Activated B cell treated with CpG ODN at 0.5 μM for 24 hours (primary cell): ENCODE measurements at regions not wholly inside any gene's neighbourhood (a gene's known extent, or its start where the extent isn't known, plus 50 kb on each side); places are given as distances from the start of the nearest gene placed in this dataset.

ENCODE experiments used
- ATAC-seq: fragments of 200-7000 bp; cut with Tn5 transposase; one replicate; pipeline ENCODE4 v1.10.0; 2021; ENCODE audit warnings: low read depth, mild to moderate bottlenecking, moderate library complexity
- CTCF ChIA-PET: fragments of 350-600 bp; sonication (Branson Sonifier 250); formaldehyde crosslinking; loops from one replicate; lab custom pipeline; 2021; ENCODE audit warnings: antibody characterized with exemption; lab: Charles Lee
- POLR2A ChIA-PET: fragments of 350-600 bp; sonication (Branson Sonifier 250); formaldehyde crosslinking; loops from one replicate; lab custom pipeline; 2021; ENCODE audit warnings: antibody characterized with exemption; lab: Charles Lee
- DNase-seq: peaks from one replicate; pipeline ENCODE4 v3.0.0; 2022
- H3K27ac Mint-ChIP-seq: one replicate; pipeline ENCODE4 v1.8.0; 2020; ENCODE audit warnings: mixed read lengths
- H3K27me3 Mint-ChIP-seq: one replicate; pipeline ENCODE4 v1.8.0; 2021; ENCODE audit warnings: mixed read lengths
- H3K36me3 Mint-ChIP-seq: one replicate; pipeline ENCODE4 v1.8.0; 2021; ENCODE audit warnings: low read depth, mixed read lengths
- H3K4me1 Mint-ChIP-seq: one replicate; pipeline ENCODE4 v1.8.0; 2021; ENCODE audit warnings: mixed read lengths
- H3K4me3 Mint-ChIP-seq: one replicate; pipeline ENCODE4 v1.8.0; 2020; ENCODE audit warnings: mild to moderate bottlenecking, mixed read lengths
- H3K9me3 Mint-ChIP-seq: one replicate; pipeline ENCODE4 v1.8.0; 2020; ENCODE audit warnings: mixed read lengths
- CTCF ChIP-seq: fragments of 200-600 bp; IDR thresholded peaks from one replicate; pipeline ENCODE4 v1.8.0; 2022; ENCODE audit warnings: antibody characterized with exemption, mild to moderate bottlenecking
- intact Hi-C: fragments of 100-400 bp; cut with micrococcal nuclease; formaldehyde crosslinking; loops from one replicate; pipeline ENCODE4 v1.15.1; 2024

GRCh38 chr14:71201840-71202239 is 294.6 kb downstream of the PCNX1 start:
- H3K4me1 Mint-ChIP-seq: no peaks in the 10 kb centered on the region
- ChIA-PET POLR2A (no interaction called here), CTCF (no interaction called here)
- H3K36me3 Mint-ChIP-seq: no peaks in the 10 kb centered on the region
- no peak overlapping the region for H3K4me3 Mint-ChIP-seq
- no peak for ATAC-seq
- TF ChIP-seq CTCF: no peak
- H3K9me3 Mint-ChIP-seq: peaks cover 2% of the 10 kb centered on the region
- peaks cover 16% of the 10 kb centered on the region for H3K27me3 Mint-ChIP-seq
- no peak for DNase-seq
- no peak overlapping the region for H3K27ac Mint-ChIP-seq
- intact Hi-C loops: no loop called here

GRCh38 chr14:71202881-71203280 is 295.6 kb downstream of the PCNX1 start:
- Mint-ChIP-seq H3K4me3 (no peak overlapping the region), H3K27ac (no peak overlapping the region), H3K4me1 (no peaks in the 10 kb centered on the region), H3K27me3 (peaks cover 14% of the 10 kb centered on the region), H3K9me3 (peaks cover 2% of the 10 kb centered on the region), H3K36me3 (no peaks in the 10 kb centered on the region)
- ChIA-PET CTCF (no interaction called here), POLR2A (no interaction called here)
- ATAC-seq (no peak), DNase-seq (no peak)
- intact Hi-C loops: no loop called here
- no peak for TF ChIP-seq CTCF

- peaks cover 13% of the 10 kb centered on the region for H3K27me3 Mint-ChIP-seq
- H3K36me3 Mint-ChIP-seq: no peaks in the 10 kb centered on the region
- intact Hi-C loops: no loop called here
- ATAC-seq (no peak), DNase-seq (no peak)
- ChIA-PET POLR2A (no interaction called here), CTCF (no interaction called here)
- no peak overlapping the region for H3K4me3 Mint-ChIP-seq
- no peaks in the 10 kb centered on the region for H3K4me1 Mint-ChIP-seq
- H3K9me3 Mint-ChIP-seq: peaks cover 2% of the 10 kb centered on the region
- no peak overlapping the region for H3K27ac Mint-ChIP-seq
- no peak for TF ChIP-seq CTCF
These were observed 296.0 kb downstream of the PCNX1 start for GRCh38 chr14:71203306-71203705.

- Mint-ChIP-seq H3K27ac (no peak overlapping the region), H3K9me3 (peaks cover 2% of the 10 kb centered on the region), H3K4me3 (no peak overlapping the region), H3K4me1 (no peaks in the 10 kb centered on the region), H3K27me3 (peaks cover 11% of the 10 kb centered on the region), H3K36me3 (no peaks in the 10 kb centered on the region)
- ATAC-seq: no peak
- ChIA-PET POLR2A (no interaction called here), CTCF (interaction anchor here (0.7 kb wide), 1 partner anchor 20 kb away, joined by 3 read pairs; no protein-coding TSS in a partner anchor)
- no peak for DNase-seq
- no peak for TF ChIP-seq CTCF
- intact Hi-C loops: no loop called here
These were observed 297.0 kb downstream of the PCNX1 start for GRCh38 chr14:71204231-71204630.

GRCh38 chr14:71204768-71205167 is 297.5 kb downstream of the PCNX1 start:
- H3K4me1 Mint-ChIP-seq: no peaks in the 10 kb centered on the region

More at GRCh38 chr14:71204768-71205167, 297.5 kb downstream of the PCNX1 start:
- Mint-ChIP-seq H3K36me3 (no peaks in the 10 kb centered on the region), H3K27me3 (peaks cover 11% of the 10 kb centered on the region), H3K27ac (no peak overlapping the region), H3K9me3 (peaks cover 2% of the 10 kb centered on the region), H3K4me3 (no peak overlapping the region)
- ATAC-seq (no peak), DNase-seq (no peak)
- intact Hi-C loops: no loop called here
- TF ChIP-seq CTCF: no peak
- ChIA-PET CTCF (no interaction called here), POLR2A (no interaction called here)
